ENCODE measurements at regions not wholly inside any gene's neighbourhood (a gene's known extent, or its start where the extent isn't known, plus 50 kb on each side); places are given as distances from the start of the nearest gene placed in this dataset.

GRCh38 chr2:192277494-192278109, 82.9 kb upstream of the TMEFF2 start:
- ChIA-PET POLR2A (no interaction called here), CTCF (no interaction called here)
- TF ChIP-seq CTCF (IDR thresholded peaks at IDR 0.05) (no peak), MAX (IDR thresholded peaks at IDR 0.05; ENCODE audit: low read depth) (no peak), ELF1 (IDR thresholded peaks at IDR 0.05) (no peak), FOXM1 (IDR thresholded peaks at IDR 0.05; ENCODE audit: low read depth) (no peak), CHD2 (IDR thresholded peaks at IDR 0.05; ENCODE audit: low read length, partially characterized antibody) (no peak), MXI1 (IDR thresholded peaks at IDR 0.05; ENCODE audit: low read depth, low read length) (no peak), ZBTB33 (IDR thresholded peaks at IDR 0.05; ENCODE audit: borderline replicate concordance, low read depth) (no peak), MEF2A (IDR thresholded peaks at IDR 0.05; ENCODE audit: borderline replicate concordance, low read depth) (no peak), POLR2AphosphoS5 (IDR thresholded peaks at IDR 0.05; ENCODE audit: low read depth, low read length) (no peak), RXRA (IDR thresholded peaks at IDR 0.05; ENCODE audit: borderline replicate concordance, low read depth) (no peak), RCOR1 (IDR thresholded peaks at IDR 0.05; ENCODE audit: low read length) (no peak), REST (IDR thresholded peaks at IDR 0.05; ENCODE audit: low read depth, low read length) (no peak), FOSL2 (IDR thresholded peaks at IDR 0.05; ENCODE audit: borderline replicate concordance, low read depth) (no peak), NFIC (IDR thresholded peaks at IDR 0.05; ENCODE audit: borderline replicate concordance) (no peak), GATA2 (CRISPR knock-in tag; IDR thresholded peaks at IDR 0.05) (no peak), JUND (IDR thresholded peaks at IDR 0.05) (no peak), EP300 (IDR thresholded peaks at IDR 0.05; ENCODE audit: borderline replicate concordance in 1 of 2, low read depth in 1 of 2, low read length in 1 of 2) (no peak), RFX5 (IDR thresholded peaks at IDR 0.05; ENCODE audit: low read length) (no peak), SMC3 (IDR thresholded peaks at IDR 0.05; ENCODE audit: low read depth, low read length) (no peak)
- Histone ChIP-seq H3K4me1 (ENCODE audit: control insufficient read depth in 1 of 2, insufficient read depth in 2 of 2, low read depth in 1 of 2, low read length in 1 of 2) (no peaks in the 10 kb centered on the region), H3K4me2 (no peak overlapping the region), H3K9ac (no peak overlapping the region), H3F3A (replicated peaks; ENCODE audit: insufficient read depth) (no peaks in the 10 kb centered on the region), H3K36me3 (replicated peaks in 1 of 2; ENCODE audit: control insufficient read depth in 1 of 2, insufficient read depth in 2 of 2, low read length in 1 of 2) (no peaks in the 10 kb centered on the region), H3K27ac (ENCODE audit: low read depth in 2 of 2, low read length in 1 of 2) (no peak overlapping the region), H2AFZ (ENCODE audit: low read depth) (no peak overlapping the region), H4K20me1 (ENCODE audit: insufficient read depth) (no peaks in the 10 kb centered on the region), H3K9me2 (no peaks in the 10 kb centered on the region), H3K79me2 (ENCODE audit: insufficient read depth) (no peaks in the 10 kb centered on the region), H3K9me3 (no peaks in the 10 kb centered on the region), H3K4me3 (ENCODE audit: low read depth in 2 of 2, low read length in 1 of 2) (no peak overlapping the region), H3K27me3 (ENCODE audit: insufficient read depth) (no peaks in the 10 kb centered on the region)
- no peak for DNase-seq
- 94% methylated on average over 3 of the region's 3 CpGs for WGBS (ENCODE audit: low lambda C conversion rate)
